ENCODE measurements at regions not wholly inside any gene's neighbourhood (a gene's known extent, or its start where the extent isn't known, plus 50 kb on each side); places are given as distances from the start of the nearest gene placed in this dataset.

DNA sequence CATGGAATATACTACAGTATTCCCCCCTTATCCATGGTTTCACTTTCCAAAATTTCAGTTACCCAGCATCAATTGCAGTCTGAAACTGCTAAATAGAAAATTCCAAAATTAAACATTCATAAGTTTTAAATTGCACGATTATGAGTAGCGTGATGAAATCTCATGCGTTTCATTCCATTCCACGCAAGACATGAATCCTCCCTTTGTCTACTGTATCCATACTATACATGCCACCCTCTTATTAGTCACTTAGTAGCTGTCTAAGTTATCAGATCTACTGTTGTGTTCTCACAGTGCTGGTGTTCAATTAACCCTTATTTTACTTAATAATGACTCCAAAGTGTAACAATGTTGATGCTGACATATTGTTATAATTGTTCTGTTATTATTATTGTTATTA, 261.2 kb upstream of the NDST4 start:
- TF ChIP-seq, protein P1, sequence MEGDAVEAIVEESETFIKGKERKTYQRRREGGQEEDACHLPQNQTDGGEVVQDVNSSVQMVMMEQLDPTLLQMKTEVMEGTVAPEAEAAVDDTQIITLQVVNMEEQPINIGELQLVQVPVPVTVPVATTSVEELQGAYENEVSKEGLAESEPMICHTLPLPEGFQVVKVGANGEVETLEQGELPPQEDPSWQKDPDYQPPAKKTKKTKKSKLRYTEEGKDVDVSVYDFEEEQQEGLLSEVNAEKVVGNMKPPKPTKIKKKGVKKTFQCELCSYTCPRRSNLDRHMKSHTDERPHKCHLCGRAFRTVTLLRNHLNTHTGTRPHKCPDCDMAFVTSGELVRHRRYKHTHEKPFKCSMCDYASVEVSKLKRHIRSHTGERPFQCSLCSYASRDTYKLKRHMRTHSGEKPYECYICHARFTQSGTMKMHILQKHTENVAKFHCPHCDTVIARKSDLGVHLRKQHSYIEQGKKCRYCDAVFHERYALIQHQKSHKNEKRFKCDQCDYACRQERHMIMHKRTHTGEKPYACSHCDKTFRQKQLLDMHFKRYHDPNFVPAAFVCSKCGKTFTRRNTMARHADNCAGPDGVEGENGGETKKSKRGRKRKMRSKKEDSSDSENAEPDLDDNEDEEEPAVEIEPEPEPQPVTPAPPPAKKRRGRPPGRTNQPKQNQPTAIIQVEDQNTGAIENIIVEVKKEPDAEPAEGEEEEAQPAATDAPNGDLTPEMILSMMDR (IDR thresholded peaks at IDR 0.05) = no peak
- TF ChIP-seq POLR2AphosphoS5 (IDR thresholded peaks at IDR 0.05) (no peak), EP300 (IDR thresholded peaks at IDR 0.05) (no peak)

Measured in esophagus muscularis mucosa (tissue), 4 donors.